DOHH2 (cell line): ENCODE measurements at regions not wholly inside any gene's neighbourhood (a gene's known extent, or its start where the extent isn't known, plus 50 kb on each side); places are given as distances from the start of the nearest gene placed in this dataset.

ENCODE experiments used
- CTCF ChIP-seq: fragments of 200-600 bp; sonication (generic); IDR thresholded peaks from one replicate; pipeline ENCODE4 v1.5.1; 2014; ENCODE audit warnings: antibody characterized with exemption, mild to moderate bottlenecking, low read depth, low read length; ENCODE audit not compliant: poor library complexity, severe bottlenecking
- EZH2phosphoT487 ChIP-seq: fragments of 200-600 bp; sonication (generic); IDR thresholded peaks from 2 replicates; pipeline ENCODE4 v1.6.1; 2017; ENCODE audit warnings: borderline replicate concordance, mild to moderate bottlenecking, antibody characterized with exemption, low read length, moderate library complexity, mixed read lengths

GRCh38 chr5:159616952-159617351 is 286.7 kb upstream of the IL12B start:
- TF ChIP-seq CTCF (no peak), EZH2phosphoT487 (no peak)
